ENCODE measurements at regions not wholly inside any gene's neighbourhood (a gene's known extent, or its start where the extent isn't known, plus 50 kb on each side); places are given as distances from the start of the nearest gene placed in this dataset.

DNA sequence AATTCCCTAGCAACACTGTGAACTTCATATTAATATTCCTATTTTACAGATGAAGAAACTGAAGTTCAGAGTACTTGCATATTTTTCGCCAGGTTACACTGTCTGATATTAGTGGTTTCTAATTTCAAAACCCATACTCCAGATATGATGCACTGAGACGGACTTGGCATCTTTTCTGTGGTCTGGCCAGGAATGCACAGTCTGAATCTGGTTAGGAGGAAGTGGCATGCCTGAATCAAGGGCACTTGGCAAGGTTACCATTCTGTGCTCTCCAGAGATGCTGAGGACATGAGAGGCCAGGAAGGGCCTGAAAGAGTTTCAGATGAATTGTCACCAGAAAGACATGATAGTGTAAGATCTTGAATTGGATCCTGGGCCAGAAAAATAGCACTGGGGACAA lies 150.1 kb downstream of the HAO1 start:
- TF ChIP-seq, protein P1, sequence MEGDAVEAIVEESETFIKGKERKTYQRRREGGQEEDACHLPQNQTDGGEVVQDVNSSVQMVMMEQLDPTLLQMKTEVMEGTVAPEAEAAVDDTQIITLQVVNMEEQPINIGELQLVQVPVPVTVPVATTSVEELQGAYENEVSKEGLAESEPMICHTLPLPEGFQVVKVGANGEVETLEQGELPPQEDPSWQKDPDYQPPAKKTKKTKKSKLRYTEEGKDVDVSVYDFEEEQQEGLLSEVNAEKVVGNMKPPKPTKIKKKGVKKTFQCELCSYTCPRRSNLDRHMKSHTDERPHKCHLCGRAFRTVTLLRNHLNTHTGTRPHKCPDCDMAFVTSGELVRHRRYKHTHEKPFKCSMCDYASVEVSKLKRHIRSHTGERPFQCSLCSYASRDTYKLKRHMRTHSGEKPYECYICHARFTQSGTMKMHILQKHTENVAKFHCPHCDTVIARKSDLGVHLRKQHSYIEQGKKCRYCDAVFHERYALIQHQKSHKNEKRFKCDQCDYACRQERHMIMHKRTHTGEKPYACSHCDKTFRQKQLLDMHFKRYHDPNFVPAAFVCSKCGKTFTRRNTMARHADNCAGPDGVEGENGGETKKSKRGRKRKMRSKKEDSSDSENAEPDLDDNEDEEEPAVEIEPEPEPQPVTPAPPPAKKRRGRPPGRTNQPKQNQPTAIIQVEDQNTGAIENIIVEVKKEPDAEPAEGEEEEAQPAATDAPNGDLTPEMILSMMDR (optimal IDR thresholded peaks at IDR 0.05 in 1 of 3, IDR thresholded peaks at IDR 0.05 in 1 of 3, conservative IDR thresholded peaks at IDR 0.05 in 1 of 3; ENCODE audit: extremely low read depth in 1 of 3, insufficient read depth in 2 of 3, low read length in 3 of 3), result no peak
- TF ChIP-seq EZH2 (IDR thresholded peaks at IDR 0.05; ENCODE audit: low read length), result no peak

Measured in keratinocyte (primary cell).